ENCODE measurements at regions not wholly inside any gene's neighbourhood (a gene's known extent, or its start where the extent isn't known, plus 50 kb on each side); places are given as distances from the start of the nearest gene placed in this dataset.

GRCh38 chr7:131015657-131015958 lies 281.6 kb upstream of the KLF14 start:
- no peaks in the 10 kb centered on the region for H3K27me3 Mint-ChIP-seq
- DNase-seq, result no peak
- peaks cover 84% of the 10 kb centered on the region for H3K4me1 Mint-ChIP-seq (ENCODE audit: low read depth)
- ChIA-PET CTCF (interaction anchor here (1.3 to 5.2 kb wide), 3 partner anchors 8 to 33 kb away, joined by 3 to 27 read pairs (median 3); no protein-coding TSS in a partner anchor), POLR2A (interaction anchor here (1.3 to 1.4 kb wide), 2 partner anchors 11 to 55 kb away, joined by 3 read pairs; no protein-coding TSS in a partner anchor)
- no peaks in the 10 kb centered on the region for H3K9me3 Mint-ChIP-seq
- H3K4me3 Mint-ChIP-seq, result no peak overlapping the region
- intact Hi-C loops (cut with micrococcal nuclease), result no loop called here
- peaks cover 12% of the 10 kb centered on the region for H3K36me3 Mint-ChIP-seq
- peak overlapping the region; percentile 61 for H3K27ac Mint-ChIP-seq

DNA sequence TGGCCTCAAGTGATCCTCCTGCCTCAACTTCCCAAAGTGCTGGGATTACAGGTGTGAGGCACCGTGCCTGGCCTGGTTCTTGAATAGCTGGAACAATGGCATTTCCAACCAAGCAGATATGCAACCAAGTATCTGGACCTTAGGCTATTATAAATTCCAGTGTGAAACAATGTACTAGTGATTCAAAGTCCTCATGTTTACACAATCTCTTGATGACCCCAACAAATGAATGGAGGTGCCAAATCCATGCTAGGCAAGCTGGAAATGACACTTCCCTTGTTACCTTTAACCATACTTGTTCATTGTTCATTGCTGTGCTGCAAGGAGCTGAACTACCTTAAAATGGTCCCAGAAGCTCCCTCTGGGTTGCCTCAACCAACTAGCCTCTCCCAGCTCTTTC lies 282.2 kb upstream of the KLF14 start:
- H3K4me1 Mint-ChIP-seq (ENCODE audit: low read depth), result peaks cover 83% of the 10 kb centered on the region
- H3K9me3 Mint-ChIP-seq, result no peaks in the 10 kb centered on the region
- H3K4me3 Mint-ChIP-seq, result no peak overlapping the region
- CTCF ChIA-PET, result interaction anchor here (1.3 to 5.2 kb wide), 3 partner anchors 8 to 34 kb away, joined by 3 to 27 read pairs (median 3); no protein-coding TSS in a partner anchor
- H3K36me3 Mint-ChIP-seq, result peaks cover 12% of the 10 kb centered on the region
- H3K27me3 Mint-ChIP-seq, result no peaks in the 10 kb centered on the region
- H3K27ac Mint-ChIP-seq, result peak overlapping the region; percentile 61
- DNase-seq, result no peak
- intact Hi-C loops (cut with micrococcal nuclease), result no loop called here
- POLR2A ChIA-PET, result interaction anchor here (1.3 to 1.4 kb wide), 3 partner anchors 10 to 60 kb away, joined by 3 read pairs; no protein-coding TSS in a partner anchor

- intact Hi-C loops (cut with micrococcal nuclease), result no loop called here
- H3K9me3 Mint-ChIP-seq, result peaks cover 13% of the 10 kb centered on the region
- POLR2A ChIA-PET, result interaction anchor here (0.8 to 3.7 kb wide), 10 partner anchors 7 to 70 kb away, joined by 3 to 25 read pairs (median 4); no protein-coding TSS in a partner anchor
- peaks cover 29% of the 10 kb centered on the region for H3K36me3 Mint-ChIP-seq
- peak overlapping the region; percentile 79 for H3K27ac Mint-ChIP-seq
- CTCF ChIA-PET, result interaction anchor here (0.7 to 5.2 kb wide), 5 partner anchors 9 to 126 kb away, joined by 3 to 27 read pairs (median 4); no protein-coding TSS in a partner anchor
- H3K4me3 Mint-ChIP-seq, result no peak overlapping the region
- peaks cover 80% of the 10 kb centered on the region for H3K4me1 Mint-ChIP-seq (ENCODE audit: low read depth)
- DNase-seq, result no peak
- H3K27me3 Mint-ChIP-seq, result no peaks in the 10 kb centered on the region
These were observed 285.3 kb upstream of the KLF14 start for GRCh38 chr7:131019351-131019750.

- H3K36me3 Mint-ChIP-seq, result peaks cover 35% of the 10 kb centered on the region
- DNase-seq, result no peak
- ChIA-PET POLR2A (interaction anchor here (0.8 to 3.7 kb wide), 8 partner anchors 8 to 65 kb away, joined by 3 to 25 read pairs (median 4); no protein-coding TSS in a partner anchor), CTCF (interaction anchor here (0.8 to 5.2 kb wide), 4 partner anchors 20 to 76 kb away, joined by 3 to 27 read pairs (median 12); no protein-coding TSS in a partner anchor)
- intact Hi-C loops (cut with micrococcal nuclease), result loop anchor here (1.0 kb wide), 2 partner anchors 9 to 10 kb away; no protein-coding TSS in a partner anchor
- peak overlapping the region; percentile 88 for H3K27ac Mint-ChIP-seq
- H3K4me1 Mint-ChIP-seq (ENCODE audit: low read depth), result peaks cover 80% of the 10 kb centered on the region
- H3K9me3 Mint-ChIP-seq, result peaks cover 14% of the 10 kb centered on the region
- H3K27me3 Mint-ChIP-seq, result no peaks in the 10 kb centered on the region
- H3K4me3 Mint-ChIP-seq, result peak overlapping the region; percentile 64
These were observed 286.8 kb upstream of the KLF14 start for GRCh38 chr7:131020759-131021261.

DNA sequence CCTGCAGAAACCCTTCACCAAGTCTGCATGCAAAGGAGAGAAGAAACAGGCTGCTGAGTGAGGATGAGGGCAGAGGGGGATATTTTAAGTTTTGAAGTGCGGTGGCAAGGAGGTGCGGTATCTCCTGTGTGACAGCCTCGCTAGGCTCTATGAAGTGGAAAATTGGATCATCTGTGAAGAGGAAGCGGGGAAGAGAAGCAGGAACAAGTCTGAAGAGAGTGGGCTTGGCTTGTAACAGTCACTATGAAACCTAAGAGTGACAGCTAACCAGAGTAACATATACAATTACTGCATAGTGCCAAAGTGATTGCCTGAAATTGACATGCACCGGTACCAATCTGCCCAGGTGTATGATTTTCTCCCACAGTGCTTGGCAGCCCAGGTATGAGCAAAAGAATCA lies 287.5 kb upstream of the KLF14 start:
- Mint-ChIP-seq H3K9me3 (peaks cover 14% of the 10 kb centered on the region), H3K27ac (peak overlapping the region; percentile 88), H3K27me3 (no peaks in the 10 kb centered on the region), H3K4me1 (ENCODE audit: low read depth) (peaks cover 80% of the 10 kb centered on the region), H3K36me3 (peaks cover 30% of the 10 kb centered on the region), H3K4me3 (peak overlapping the region; percentile 64)
- intact Hi-C loops (cut with micrococcal nuclease), result loop anchor here (1.0 kb wide), 1 partner anchor 10 kb away; no protein-coding TSS in a partner anchor
- CTCF ChIA-PET, result interaction anchor here (0.7 to 1.8 kb wide), 2 partner anchors 19 to 40 kb away, joined by 4 to 13 read pairs; no protein-coding TSS in a partner anchor
- DNase-seq, result peak; percentile 37
- POLR2A ChIA-PET, result interaction anchor here (0.6 to 3.7 kb wide), 8 partner anchors 8 to 66 kb away, joined by 3 to 25 read pairs (median 3); no protein-coding TSS in a partner anchor

- no peak for DNase-seq
- peak overlapping the region; percentile 88 for H3K27ac Mint-ChIP-seq
- H3K36me3 Mint-ChIP-seq, result peaks cover 30% of the 10 kb centered on the region
- intact Hi-C loops (cut with micrococcal nuclease), result loop anchor here (1.0 kb wide), 1 partner anchor 9 kb away; no protein-coding TSS in a partner anchor
- ChIA-PET POLR2A (interaction anchor here (0.6 to 3.7 kb wide), 7 partner anchors 10 to 70 kb away, joined by 3 to 25 read pairs (median 4); no protein-coding TSS in a partner anchor), CTCF (interaction anchor here (0.7 to 1.8 kb wide), 3 partner anchors 18 to 125 kb away, joined by 4 to 13 read pairs (median 4); no protein-coding TSS in a partner anchor)
- H3K9me3 Mint-ChIP-seq, result peaks cover 14% of the 10 kb centered on the region
- H3K4me3 Mint-ChIP-seq, result peak overlapping the region; percentile 64
- no peaks in the 10 kb centered on the region for H3K27me3 Mint-ChIP-seq
- peaks cover 81% of the 10 kb centered on the region for H3K4me1 Mint-ChIP-seq (ENCODE audit: low read depth)
These were observed 287.9 kb upstream of the KLF14 start for GRCh38 chr7:131021902-131022301.

DNA sequence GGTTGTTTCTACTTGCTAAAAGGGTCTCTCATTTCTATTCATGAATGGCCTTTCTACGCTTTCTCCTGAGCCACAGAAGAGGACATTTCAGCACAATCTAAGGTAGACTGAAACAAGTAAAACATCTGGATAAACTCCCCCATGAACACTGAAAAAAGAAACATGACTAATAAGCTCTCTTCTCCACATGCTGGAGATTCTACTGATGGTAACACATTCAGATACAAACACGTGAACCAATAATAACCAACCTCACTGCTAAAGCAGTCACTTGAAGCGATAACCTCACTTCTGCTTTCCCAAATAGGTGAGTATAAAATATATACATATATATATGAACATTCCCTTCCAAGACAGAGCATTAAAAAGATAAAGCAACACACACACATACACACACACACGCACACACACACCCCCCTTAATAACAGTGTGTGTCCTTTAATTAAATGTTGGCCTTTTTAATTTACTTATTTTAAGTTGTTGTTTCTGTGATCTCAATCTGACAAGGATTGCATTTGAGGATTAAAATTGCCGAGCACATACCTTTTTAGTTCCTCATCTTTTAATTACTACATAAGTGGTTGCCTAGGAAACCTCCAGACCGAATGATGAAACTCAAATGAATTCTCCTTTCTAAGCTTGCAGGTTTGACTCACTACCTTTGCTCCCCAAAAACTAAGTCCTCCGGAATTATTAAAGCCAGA lies 292.4 kb upstream of the KLF14 start:
- H3K4me1 Mint-ChIP-seq (ENCODE audit: low read depth), result peaks cover 85% of the 10 kb centered on the region
- CTCF ChIA-PET, result interaction anchor here (0.8 to 4.1 kb wide), 3 partner anchors 14 to 44 kb away, joined by 3 to 24 read pairs (median 3); no protein-coding TSS in a partner anchor
- H3K4me3 Mint-ChIP-seq, result peak overlapping the region; percentile 38
- POLR2A ChIA-PET, result interaction anchor here (1.0 to 4.1 kb wide), 5 partner anchors 10 to 113 kb away, joined by 3 to 49 read pairs (median 3); no protein-coding TSS in a partner anchor
- peaks cover 50% of the 10 kb centered on the region for H3K36me3 Mint-ChIP-seq
- H3K27me3 Mint-ChIP-seq, result no peaks in the 10 kb centered on the region
- intact Hi-C loops (cut with micrococcal nuclease), result loop anchor here (1.0 kb wide), 2 partner anchors 15 to 113 kb away; no protein-coding TSS in a partner anchor
- peaks cover 20% of the 10 kb centered on the region for H3K9me3 Mint-ChIP-seq
- DNase-seq, result no peak
- H3K27ac Mint-ChIP-seq, result peak overlapping the region; percentile 79

GRCh38 chr7:131027287-131027773 lies 293.3 kb upstream of the KLF14 start:
- peaks cover 49% of the 10 kb centered on the region for H3K36me3 Mint-ChIP-seq
- peak overlapping the region; percentile 36 for H3K4me3 Mint-ChIP-seq
- H3K27me3 Mint-ChIP-seq, result no peaks in the 10 kb centered on the region
- H3K4me1 Mint-ChIP-seq (ENCODE audit: low read depth), result peaks cover 87% of the 10 kb centered on the region
- intact Hi-C loops (cut with micrococcal nuclease), result no loop called here
- peak overlapping the region; percentile 79 for H3K27ac Mint-ChIP-seq
- peak; percentile 66 for DNase-seq
- ChIA-PET CTCF (interaction anchor here (0.8 to 4.1 kb wide), 3 partner anchors 26 to 71 kb away, joined by 3 to 24 read pairs (median 3); no protein-coding TSS in a partner anchor), POLR2A (interaction anchor here (1.0 to 4.1 kb wide), 5 partner anchors 11 to 114 kb away, joined by 3 to 49 read pairs (median 3); no protein-coding TSS in a partner anchor)
- peaks cover 20% of the 10 kb centered on the region for H3K9me3 Mint-ChIP-seq

DNA sequence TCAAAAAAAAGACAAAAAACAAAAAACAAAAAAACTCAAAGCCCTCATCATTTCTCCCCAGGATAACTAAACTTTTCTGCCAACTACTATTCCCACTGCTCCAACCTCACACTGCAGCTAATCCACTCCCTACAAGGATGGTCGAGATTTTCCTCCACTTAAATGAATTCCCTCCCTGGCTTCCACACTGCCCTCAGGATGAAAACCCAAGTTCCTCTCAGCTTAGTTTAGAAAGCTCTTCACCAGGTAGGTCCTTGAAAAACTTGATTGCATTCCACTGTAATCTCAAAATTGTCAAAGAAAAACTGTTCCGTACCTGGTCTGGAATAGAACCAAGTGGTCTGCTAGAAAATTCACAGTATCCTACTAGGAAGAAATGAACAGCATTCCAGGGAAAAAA lies 294.3 kb upstream of the KLF14 start:
- no peak for DNase-seq
- H3K27ac Mint-ChIP-seq, result peak overlapping the region; percentile 79
- peaks cover 15% of the 10 kb centered on the region for H3K9me3 Mint-ChIP-seq
- H3K36me3 Mint-ChIP-seq, result peaks cover 44% of the 10 kb centered on the region
- peaks cover 88% of the 10 kb centered on the region for H3K4me1 Mint-ChIP-seq (ENCODE audit: low read depth)
- CTCF ChIA-PET, result interaction anchor here (1.0 to 4.1 kb wide), 5 partner anchors 9 to 131 kb away, joined by 3 to 24 read pairs (median 4); no protein-coding TSS in a partner anchor
- peak overlapping the region; percentile 14 for H3K4me3 Mint-ChIP-seq
- H3K27me3 Mint-ChIP-seq, result no peaks in the 10 kb centered on the region
- POLR2A ChIA-PET, result interaction anchor here (0.6 to 4.1 kb wide), 10 partner anchors 9 to 134 kb away, joined by 3 to 49 read pairs (median 5); no protein-coding TSS in a partner anchor
- intact Hi-C loops (cut with micrococcal nuclease), result no loop called here

DNA sequence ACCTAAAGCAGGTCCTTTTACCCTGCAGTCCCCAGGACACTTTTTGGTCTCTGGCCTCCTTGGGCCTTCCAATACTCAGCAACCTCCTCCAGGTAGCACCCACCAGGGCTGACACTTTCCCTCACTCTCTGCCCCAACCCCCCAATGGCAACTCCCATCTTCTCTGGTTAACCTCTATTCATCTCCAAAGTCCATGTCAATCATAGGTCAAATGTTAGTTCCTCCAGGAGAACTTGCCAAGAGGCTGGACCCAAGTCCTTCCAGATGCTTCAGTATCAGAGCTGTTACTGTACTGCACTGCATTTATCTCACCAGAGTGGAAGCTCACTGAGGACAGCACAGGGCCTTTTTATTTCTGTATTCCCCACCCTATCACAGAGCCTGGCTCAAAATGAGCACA lies 295.0 kb upstream of the KLF14 start:
- peak overlapping the region; percentile 3 for H3K4me3 Mint-ChIP-seq
- peaks cover 90% of the 10 kb centered on the region for H3K4me1 Mint-ChIP-seq (ENCODE audit: low read depth)
- POLR2A ChIA-PET, result interaction anchor here (0.6 to 4.1 kb wide), 12 partner anchors 8 to 134 kb away, joined by 3 to 49 read pairs (median 4); no protein-coding TSS in a partner anchor
- no peaks in the 10 kb centered on the region for H3K27me3 Mint-ChIP-seq
- CTCF ChIA-PET, result interaction anchor here (1.0 to 4.1 kb wide), 4 partner anchors 9 to 132 kb away, joined by 3 to 24 read pairs (median 8); no protein-coding TSS in a partner anchor
- peak overlapping the region; percentile 79 for H3K27ac Mint-ChIP-seq
- peaks cover 38% of the 10 kb centered on the region for H3K36me3 Mint-ChIP-seq
- DNase-seq, result no peak
- intact Hi-C loops (cut with micrococcal nuclease), result no loop called here
- peaks cover 11% of the 10 kb centered on the region for H3K9me3 Mint-ChIP-seq

All from activated CD4-positive, alpha-beta memory T cell treated with anti-CD3 and anti-CD28 coated beads for 36 hours (primary cell).